OCI-LY3 (cell line): ENCODE measurements at regions not wholly inside any gene's neighbourhood (a gene's known extent, or its start where the extent isn't known, plus 50 kb on each side); places are given as distances from the start of the nearest gene placed in this dataset.

ENCODE experiments used
- CTCF ChIP-seq: fragments of 200-600, 300-600 bp; sonication (generic); IDR thresholded peaks from 2 replicates; pipeline ENCODE4 v1.5.1; 2014; ENCODE audit warnings: antibody characterized with exemption, low read length, low read depth
- EZH2phosphoT487 ChIP-seq: fragments of 200-600 bp; shearing (Covaris generic); IDR thresholded peaks from 2 replicates; pipeline ENCODE4 v1.6.1; 2018; ENCODE audit warnings: antibody characterized with exemption, mixed run types, low read depth

- TF ChIP-seq CTCF (no peak), EZH2phosphoT487 (no peak)
These were observed 71.4 kb upstream of the IFNG-AS1 start for GRCh38 chr12:67917811-67918210.
